ENCODE measurements at regions not wholly inside any gene's neighbourhood (a gene's known extent, or its start where the extent isn't known, plus 50 kb on each side); places are given as distances from the start of the nearest gene placed in this dataset.

DNA sequence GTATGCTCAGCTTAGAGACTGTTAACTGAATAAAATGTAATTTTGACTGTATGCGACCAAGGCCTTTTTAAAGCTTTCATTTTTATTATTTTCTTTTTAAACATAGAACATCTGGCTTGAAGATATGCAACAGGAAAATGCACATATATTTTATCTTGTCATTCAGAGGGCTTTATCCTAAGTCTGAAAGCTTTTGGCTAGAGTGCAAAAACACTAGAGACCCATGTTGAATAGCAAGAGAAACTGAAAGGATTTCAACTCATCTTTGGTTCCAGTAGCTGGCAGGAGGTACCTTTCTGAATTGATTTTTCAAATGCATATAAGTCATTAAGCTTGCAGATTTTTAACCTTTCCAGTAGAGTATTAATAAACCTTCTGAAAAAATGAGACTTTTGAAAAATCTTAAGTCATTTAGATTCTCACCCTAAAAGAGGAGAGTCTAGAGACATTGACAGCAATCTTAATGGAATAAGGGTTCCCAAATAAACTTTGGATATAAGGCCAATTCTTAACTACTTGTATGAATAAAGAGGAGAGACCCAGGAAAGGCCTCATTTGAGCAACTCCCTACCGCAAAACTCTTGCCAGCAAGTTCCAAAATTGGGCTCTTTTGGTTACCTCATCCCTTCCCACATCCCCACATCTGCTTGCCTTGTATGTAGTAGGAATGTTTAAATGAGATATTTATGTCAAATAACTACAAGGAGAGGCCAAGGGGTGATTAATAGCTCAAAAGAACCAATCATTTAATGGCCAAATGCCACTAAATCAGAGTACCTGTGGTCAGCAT, 454.4 kb downstream of the HTR7 start:
- WGBS, 2 experiments (ENCODE audit: insufficient coverage in 2 of 2): no CpG with 5 or more reads among the region's 2 CpGs
- no peaks in the 10 kb centered on the region for H3K9me3 ChIP-seq (ENCODE audit: control insufficient read depth, low read length)
- no peak overlapping the region for H3K27ac ChIP-seq (ENCODE audit: low read depth, low read length, severe bottlenecking)
- no peak overlapping the region for H3K4me3 ChIP-seq (ENCODE audit: extremely low read depth, insufficient read depth, low read length, poor library complexity, severe bottlenecking)
- peaks cover 15% of the 10 kb centered on the region for H3K4me1 ChIP-seq (ENCODE audit: control insufficient read depth, insufficient read depth, low read length, poor library complexity, severe bottlenecking)
- H3K36me3 ChIP-seq (ENCODE audit: control insufficient read depth, insufficient read depth, low read length): no peaks in the 10 kb centered on the region

GRCh38 chr10:90407131-90407530, 450.7 kb downstream of the HTR7 start:
- no peaks in the 10 kb centered on the region for H3K36me3 ChIP-seq (ENCODE audit: control insufficient read depth, insufficient read depth, low read length)
- H3K9me3 ChIP-seq (ENCODE audit: control insufficient read depth, low read length): no peaks in the 10 kb centered on the region
- no peak overlapping the region for H3K4me3 ChIP-seq (ENCODE audit: extremely low read depth, insufficient read depth, low read length, poor library complexity, severe bottlenecking)
- peaks cover 15% of the 10 kb centered on the region for H3K4me1 ChIP-seq (ENCODE audit: control insufficient read depth, insufficient read depth, low read length, poor library complexity, severe bottlenecking)
- 100% methylated on average over 1 of the region's 3 CpGs; no CpG with 5 or more reads in 1 of the 2 experiments for WGBS, 2 experiments (ENCODE audit: insufficient coverage in 2 of 2)
- no peak overlapping the region for H3K27ac ChIP-seq (ENCODE audit: low read depth, low read length, severe bottlenecking)

DNA sequence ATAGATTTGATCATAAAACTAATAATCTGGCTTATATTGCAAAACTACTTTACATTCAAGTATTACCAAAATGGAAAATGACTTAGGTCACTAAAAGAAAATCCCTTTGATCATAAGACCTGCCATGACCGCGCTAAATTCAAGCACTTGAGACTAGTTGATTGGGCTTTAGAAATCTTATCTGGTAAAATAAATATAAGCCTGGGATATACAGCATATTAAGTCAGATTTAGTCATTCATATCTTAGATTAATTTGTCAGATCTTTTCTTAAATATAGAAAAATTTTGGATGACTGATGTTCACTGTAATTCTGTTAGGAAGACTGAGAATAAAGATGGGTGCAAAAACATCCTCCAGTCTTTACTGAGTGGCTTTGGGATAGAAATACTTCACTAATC, 450.0 kb downstream of the HTR7 start:
- Histone ChIP-seq H3K9me3 (ENCODE audit: control insufficient read depth, low read length) (no peaks in the 10 kb centered on the region), H3K36me3 (ENCODE audit: control insufficient read depth, insufficient read depth, low read length) (no peaks in the 10 kb centered on the region), H3K4me3 (ENCODE audit: extremely low read depth, insufficient read depth, low read length, poor library complexity, severe bottlenecking) (no peak overlapping the region), H3K27ac (ENCODE audit: low read depth, low read length, severe bottlenecking) (no peak overlapping the region), H3K4me1 (ENCODE audit: control insufficient read depth, insufficient read depth, low read length, poor library complexity, severe bottlenecking) (peaks cover 15% of the 10 kb centered on the region)
- WGBS, 2 experiments (ENCODE audit: insufficient coverage in 2 of 2): no CpG with 5 or more reads among the region's 2 CpGs

DNA sequence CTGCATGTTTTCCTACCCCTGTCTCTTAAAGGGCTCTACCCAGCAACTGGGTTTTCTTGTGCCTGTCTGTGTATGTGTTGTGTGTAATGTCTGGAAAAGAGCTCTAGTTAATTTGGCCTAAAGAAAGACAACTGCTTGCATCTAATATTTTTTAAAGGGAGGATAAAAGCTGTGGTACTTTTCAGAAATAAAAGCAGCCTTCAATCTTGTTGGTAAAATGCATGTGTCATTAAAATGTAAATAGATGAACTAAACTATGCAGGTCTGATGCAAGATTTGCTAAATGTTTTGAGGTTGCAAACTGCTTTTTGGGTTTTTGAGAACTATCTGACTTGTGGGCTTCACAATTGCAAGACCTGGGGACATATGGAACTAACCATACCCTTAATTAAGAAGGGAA, 445.3 kb downstream of the HTR7 start:
- peaks cover 2% of the 10 kb centered on the region for H3K4me1 ChIP-seq (ENCODE audit: control insufficient read depth, insufficient read depth, low read length, poor library complexity, severe bottlenecking)
- H3K27ac ChIP-seq (ENCODE audit: low read depth, low read length, severe bottlenecking): no peak overlapping the region
- no peaks in the 10 kb centered on the region for H3K9me3 ChIP-seq (ENCODE audit: control insufficient read depth, low read length)
- H3K36me3 ChIP-seq (ENCODE audit: control insufficient read depth, insufficient read depth, low read length): no peaks in the 10 kb centered on the region
- no peak overlapping the region for H3K4me3 ChIP-seq (ENCODE audit: extremely low read depth, insufficient read depth, low read length, poor library complexity, severe bottlenecking)

DNA sequence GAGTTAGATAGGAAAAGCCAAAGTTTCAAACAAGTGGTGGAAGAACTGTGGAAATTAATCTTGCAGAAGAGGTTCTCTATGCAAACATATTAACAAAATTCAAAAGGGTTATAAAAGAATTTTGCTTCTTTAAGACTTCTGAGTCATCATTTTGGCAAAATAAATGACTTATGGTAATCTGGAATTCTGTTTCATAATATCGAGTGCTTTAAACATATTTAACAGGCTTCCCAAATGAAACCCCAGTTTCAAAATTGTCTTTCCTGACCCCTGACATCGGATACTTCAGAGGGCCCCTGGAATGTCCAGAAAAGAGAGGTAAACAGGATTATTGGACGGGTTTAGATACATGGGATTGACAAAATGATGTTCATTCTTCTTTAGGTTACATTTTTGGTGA, 444.6 kb downstream of the HTR7 start:
- no peak overlapping the region for H3K27ac ChIP-seq (ENCODE audit: low read depth, low read length, severe bottlenecking)
- H3K4me1 ChIP-seq (ENCODE audit: control insufficient read depth, insufficient read depth, low read length, poor library complexity, severe bottlenecking): peaks cover 7% of the 10 kb centered on the region
- no peak overlapping the region for H3K4me3 ChIP-seq (ENCODE audit: extremely low read depth, insufficient read depth, low read length, poor library complexity, severe bottlenecking)
- H3K9me3 ChIP-seq (ENCODE audit: control insufficient read depth, low read length): no peaks in the 10 kb centered on the region
- no peaks in the 10 kb centered on the region for H3K36me3 ChIP-seq (ENCODE audit: control insufficient read depth, insufficient read depth, low read length)
- WGBS, 2 experiments (ENCODE audit: insufficient coverage in 2 of 2): 100% methylated on average over 1 of the region's 3 CpGs; no CpG with 5 or more reads in 1 of the 2 experiments

- peaks cover 12% of the 10 kb centered on the region for H3K4me1 ChIP-seq (ENCODE audit: control insufficient read depth, insufficient read depth, low read length, poor library complexity, severe bottlenecking)
- 100% methylated on average over 1 to 3 of the region's 3 CpGs for WGBS, 2 experiments (ENCODE audit: insufficient coverage in 2 of 2)
- no peaks in the 10 kb centered on the region for H3K36me3 ChIP-seq (ENCODE audit: control insufficient read depth, insufficient read depth, low read length)
- H3K4me3 ChIP-seq (ENCODE audit: extremely low read depth, insufficient read depth, low read length, poor library complexity, severe bottlenecking): no peak overlapping the region
- H3K9me3 ChIP-seq (ENCODE audit: control insufficient read depth, low read length): no peaks in the 10 kb centered on the region
- no peak overlapping the region for H3K27ac ChIP-seq (ENCODE audit: low read depth, low read length, severe bottlenecking)
Observed at GRCh38 chr10:90414926-90415325, 442.9 kb downstream of the HTR7 start.

DNA sequence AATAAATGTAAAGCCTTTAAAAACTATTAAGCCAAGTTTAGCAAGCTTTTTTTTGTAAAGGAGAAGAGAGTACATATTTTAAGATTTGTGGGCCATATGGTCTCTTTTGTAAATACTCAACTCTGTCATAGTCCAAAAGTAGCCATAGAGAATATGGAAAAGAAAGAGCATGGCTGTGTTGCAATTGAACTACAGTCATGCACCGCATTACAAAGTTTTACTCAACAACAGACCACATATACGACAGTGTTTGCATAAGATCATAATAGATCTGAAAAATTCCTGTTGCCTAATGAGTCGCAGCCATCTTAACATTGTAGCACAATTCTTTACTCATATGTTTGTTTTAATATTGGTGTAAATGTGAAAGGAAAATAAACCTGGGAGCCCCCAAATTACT, 440.8 kb downstream of the HTR7 start:
- Histone ChIP-seq H3K36me3 (ENCODE audit: control insufficient read depth, insufficient read depth, low read length) (no peaks in the 10 kb centered on the region), H3K9me3 (ENCODE audit: control insufficient read depth, low read length) (no peaks in the 10 kb centered on the region), H3K4me1 (ENCODE audit: control insufficient read depth, insufficient read depth, low read length, poor library complexity, severe bottlenecking) (peaks cover 18% of the 10 kb centered on the region), H3K4me3 (ENCODE audit: extremely low read depth, insufficient read depth, low read length, poor library complexity, severe bottlenecking) (no peak overlapping the region), H3K27ac (ENCODE audit: low read depth, low read length, severe bottlenecking) (no peak overlapping the region)
- no CpG with 5 or more reads among the region's 3 CpGs for WGBS, 2 experiments (ENCODE audit: insufficient coverage in 2 of 2)

GRCh38 chr10:90417476-90418210, 440.2 kb downstream of the HTR7 start:
- Histone ChIP-seq H3K4me1 (ENCODE audit: control insufficient read depth, insufficient read depth, low read length, poor library complexity, severe bottlenecking) (peaks cover 18% of the 10 kb centered on the region), H3K9me3 (ENCODE audit: control insufficient read depth, low read length) (no peaks in the 10 kb centered on the region), H3K36me3 (ENCODE audit: control insufficient read depth, insufficient read depth, low read length) (no peaks in the 10 kb centered on the region), H3K27ac (ENCODE audit: low read depth, low read length, severe bottlenecking) (no peak overlapping the region), H3K4me3 (ENCODE audit: extremely low read depth, insufficient read depth, low read length, poor library complexity, severe bottlenecking) (no peak overlapping the region)
- 89 to 100% methylated on average over 1 to 2 of the region's 2 CpGs for WGBS, 2 experiments (ENCODE audit: insufficient coverage in 2 of 2)

DNA sequence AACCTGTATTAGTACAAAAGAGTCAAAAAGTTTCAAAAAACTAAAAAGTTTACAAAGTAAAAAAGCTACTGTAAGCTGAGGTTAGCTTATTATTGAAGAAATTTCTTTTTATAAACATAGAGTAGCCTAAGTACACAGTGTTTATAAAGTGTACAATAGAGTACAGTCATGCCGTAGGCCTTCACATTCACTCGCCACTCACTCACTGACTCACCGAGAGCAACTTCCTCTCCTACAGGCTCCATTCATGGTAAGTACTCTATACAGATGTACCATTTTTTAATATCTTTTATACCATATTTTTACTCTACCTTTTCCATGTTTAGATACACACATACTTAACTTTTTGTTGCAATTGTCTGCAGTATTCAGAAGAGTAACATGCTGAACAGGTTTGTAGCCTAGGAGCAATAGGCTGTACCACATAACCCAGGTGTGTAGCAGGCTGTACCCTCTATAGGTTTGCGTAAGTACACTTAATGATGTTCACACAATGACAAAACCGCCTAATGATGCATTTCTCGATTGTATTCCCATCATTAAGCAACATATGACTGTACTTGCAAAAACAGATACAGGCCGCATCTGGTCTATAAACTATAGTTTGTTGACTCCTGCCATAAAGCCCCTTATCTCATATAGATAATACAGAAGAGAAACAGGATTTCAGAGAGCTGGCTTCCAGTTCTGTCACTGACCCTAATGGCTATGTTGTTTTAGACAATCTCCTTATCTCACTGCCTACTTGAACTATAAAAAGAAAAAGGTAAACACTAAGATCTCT, 438.8 kb downstream of the HTR7 start:
- Histone ChIP-seq H3K4me1 (ENCODE audit: control insufficient read depth, insufficient read depth, low read length, poor library complexity, severe bottlenecking) (peaks cover 18% of the 10 kb centered on the region), H3K9me3 (ENCODE audit: control insufficient read depth, low read length) (no peaks in the 10 kb centered on the region), H3K36me3 (ENCODE audit: control insufficient read depth, insufficient read depth, low read length) (no peaks in the 10 kb centered on the region), H3K27ac (ENCODE audit: low read depth, low read length, severe bottlenecking) (peak overlapping the region; percentile 62), H3K4me3 (ENCODE audit: extremely low read depth, insufficient read depth, low read length, poor library complexity, severe bottlenecking) (no peak overlapping the region)
- 98 to 100% methylated on average over 4 to 5 of the region's 7 CpGs for WGBS, 2 experiments (ENCODE audit: insufficient coverage in 2 of 2)

DNA sequence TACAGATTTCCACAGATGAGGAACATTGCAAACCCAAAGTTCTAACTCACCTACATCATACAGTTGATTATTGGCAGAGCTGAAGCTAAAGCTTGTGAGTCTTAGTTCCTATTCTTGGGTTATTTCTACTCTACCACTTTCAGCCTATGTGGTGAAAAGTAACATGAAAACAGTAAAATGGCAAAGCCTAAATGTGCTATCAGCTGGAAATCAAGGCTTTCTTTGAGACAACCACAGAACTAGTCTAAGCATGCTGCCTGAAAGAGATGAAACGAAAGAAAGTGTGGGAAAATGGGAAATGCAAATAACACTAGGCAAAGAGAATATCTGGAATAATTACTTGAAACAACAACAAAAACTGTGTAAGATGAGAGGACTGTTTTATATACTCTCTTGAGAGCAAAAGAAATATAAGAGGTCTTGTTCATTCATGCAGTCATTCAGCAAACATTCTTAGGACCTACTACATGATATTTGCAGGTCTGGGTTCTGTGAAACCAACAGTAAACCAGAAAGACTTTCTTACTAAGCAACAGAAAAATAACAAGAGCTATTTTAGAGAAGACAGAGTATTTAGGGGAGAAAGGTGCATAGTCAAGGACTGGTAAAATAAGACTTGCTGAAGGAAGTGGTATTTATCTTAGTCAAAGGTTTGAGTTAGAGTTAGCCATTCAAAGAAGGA, 437.1 kb downstream of the HTR7 start:
- H3K36me3 ChIP-seq (ENCODE audit: control insufficient read depth, insufficient read depth, low read length): no peaks in the 10 kb centered on the region
- no peaks in the 10 kb centered on the region for H3K9me3 ChIP-seq (ENCODE audit: control insufficient read depth, low read length)
- no peak overlapping the region for H3K27ac ChIP-seq (ENCODE audit: low read depth, low read length, severe bottlenecking)
- peaks cover 18% of the 10 kb centered on the region for H3K4me1 ChIP-seq (ENCODE audit: control insufficient read depth, insufficient read depth, low read length, poor library complexity, severe bottlenecking)
- no CpG with 5 or more reads among the region's 1 CpG for WGBS, 2 experiments (ENCODE audit: insufficient coverage in 2 of 2)
- no peak overlapping the region for H3K4me3 ChIP-seq (ENCODE audit: extremely low read depth, insufficient read depth, low read length, poor library complexity, severe bottlenecking)

All from mesodermal cell (in vitro differentiated cells).